ENCODE measurements at regions not wholly inside any gene's neighbourhood (a gene's known extent, or its start where the extent isn't known, plus 50 kb on each side); places are given as distances from the start of the nearest gene placed in this dataset.
"Not testable (repeated sequence)": the region's sequence is repeated elsewhere in the genome, so short reads cannot be mapped to it uniquely, and the experiment has no call there.

- no peak for DNase-seq
Measured at GRCh38 chr5:164217464-164217863, 712.0 kb downstream of the MAT2B start.

- no peak for DNase-seq
Measured at GRCh38 chr5:164220522-164220921, 715.1 kb downstream of the MAT2B start.

GRCh38 chr5:164224236-164224635, 718.8 kb downstream of the MAT2B start:
- DNase-seq: no peak

- DNase-seq: no peak
Measured at GRCh38 chr5:164224772-164225171, 719.4 kb downstream of the MAT2B start.

- no peak for DNase-seq
Measured at GRCh38 chr5:164230341-164230740, 724.9 kb downstream of the MAT2B start.

- DNase-seq: peak; percentile 62
Measured at GRCh38 chr5:164233791-164234190, 728.4 kb downstream of the MAT2B start.

GRCh38 chr5:164234321-164234720, 728.9 kb downstream of the MAT2B start:
- DNase-seq: peak; percentile 6

GRCh38 chr5:164235300-164235891, 730.0 kb downstream of the MAT2B start:
- DNase-seq: peak; percentile 96

- DNase-seq: peak; percentile 41
Measured at GRCh38 chr5:164237486-164237885, 732.1 kb downstream of the MAT2B start.

GRCh38 chr5:164251781-164252180, 746.4 kb downstream of the MAT2B start:
- DNase-seq: not testable (repeated sequence)

GRCh38 chr5:164253764-164254163, 748.3 kb downstream of the MAT2B start:
- no peak for DNase-seq

- no peak for DNase-seq
Measured at GRCh38 chr5:164255598-164256213, 750.3 kb downstream of the MAT2B start.

- no peak for DNase-seq
Measured at GRCh38 chr5:164256351-164256750, 750.9 kb downstream of the MAT2B start.

- no peak for DNase-seq
Measured at GRCh38 chr5:164256954-164257353, 751.5 kb downstream of the MAT2B start.

GRCh38 chr5:164265566-164265965, 760.1 kb downstream of the MAT2B start:
- DNase-seq: no peak

GRCh38 chr5:164266571-164266970, 761.2 kb downstream of the MAT2B start:
- no peak for DNase-seq

- no peak for DNase-seq
Measured at GRCh38 chr5:164277720-164278119, 772.3 kb downstream of the MAT2B start.

- no peak for DNase-seq
Measured at GRCh38 chr5:164289526-164289925, 784.1 kb downstream of the MAT2B start.

GRCh38 chr5:164296603-164297080, 791.2 kb downstream of the MAT2B start:
- DNase-seq: peak; percentile 17

GRCh38 chr5:164298165-164298564, 792.7 kb downstream of the MAT2B start:
- DNase-seq: no peak

GRCh38 chr5:164300295-164300694, 794.9 kb downstream of the MAT2B start:
- DNase-seq: no peak

GRCh38 chr5:164301136-164301535, 795.7 kb downstream of the MAT2B start:
- DNase-seq: no peak

- DNase-seq: no peak
Measured at GRCh38 chr5:164301708-164302107, 796.3 kb downstream of the MAT2B start.

- DNase-seq: peak; percentile 58
Measured at GRCh38 chr5:164302533-164303235, 797.3 kb downstream of the MAT2B start.

All from fibroblast of skin of abdomen (primary cell).